ENCODE measurements at regions not wholly inside any gene's neighbourhood (a gene's known extent, or its start where the extent isn't known, plus 50 kb on each side); places are given as distances from the start of the nearest gene placed in this dataset.

DNA sequence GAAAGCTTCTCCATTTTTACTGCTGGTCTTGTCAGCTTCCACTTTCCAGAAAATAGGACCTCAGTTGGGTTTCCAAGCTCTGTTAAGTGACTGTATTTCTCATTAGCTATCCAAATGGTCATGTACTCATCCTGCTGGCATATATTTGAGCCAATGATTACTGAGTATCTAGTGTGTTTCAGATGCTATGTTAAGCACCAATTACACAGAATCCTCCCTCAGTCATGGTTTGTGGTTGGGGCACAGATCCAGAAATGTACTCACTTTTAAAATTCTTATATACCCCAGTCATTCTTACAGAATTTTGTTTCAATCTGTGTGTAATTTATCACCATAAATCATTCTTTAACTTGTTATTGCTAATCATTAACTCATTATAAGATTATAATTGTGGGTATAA, 362.3 kb upstream of the MTPN start:
- TF ChIP-seq, protein P1, sequence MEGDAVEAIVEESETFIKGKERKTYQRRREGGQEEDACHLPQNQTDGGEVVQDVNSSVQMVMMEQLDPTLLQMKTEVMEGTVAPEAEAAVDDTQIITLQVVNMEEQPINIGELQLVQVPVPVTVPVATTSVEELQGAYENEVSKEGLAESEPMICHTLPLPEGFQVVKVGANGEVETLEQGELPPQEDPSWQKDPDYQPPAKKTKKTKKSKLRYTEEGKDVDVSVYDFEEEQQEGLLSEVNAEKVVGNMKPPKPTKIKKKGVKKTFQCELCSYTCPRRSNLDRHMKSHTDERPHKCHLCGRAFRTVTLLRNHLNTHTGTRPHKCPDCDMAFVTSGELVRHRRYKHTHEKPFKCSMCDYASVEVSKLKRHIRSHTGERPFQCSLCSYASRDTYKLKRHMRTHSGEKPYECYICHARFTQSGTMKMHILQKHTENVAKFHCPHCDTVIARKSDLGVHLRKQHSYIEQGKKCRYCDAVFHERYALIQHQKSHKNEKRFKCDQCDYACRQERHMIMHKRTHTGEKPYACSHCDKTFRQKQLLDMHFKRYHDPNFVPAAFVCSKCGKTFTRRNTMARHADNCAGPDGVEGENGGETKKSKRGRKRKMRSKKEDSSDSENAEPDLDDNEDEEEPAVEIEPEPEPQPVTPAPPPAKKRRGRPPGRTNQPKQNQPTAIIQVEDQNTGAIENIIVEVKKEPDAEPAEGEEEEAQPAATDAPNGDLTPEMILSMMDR (conservative IDR thresholded peaks at IDR 0.05; ENCODE audit: low read depth, low read length): no peak
- TF ChIP-seq POLR2A (IDR thresholded peaks at IDR 0.05; ENCODE audit: low read depth, low read length): no peak
